Activated CD8-positive, alpha-beta memory T cell treated with anti-CD3 and anti-CD28 coated beads, Interleukin-2, amount 50 U/mL, for 24 hours (primary cell): ENCODE measurements at regions not wholly inside any gene's neighbourhood (a gene's known extent, or its start where the extent isn't known, plus 50 kb on each side); places are given as distances from the start of the nearest gene placed in this dataset.

ENCODE experiments used
- DNase-seq: peaks from one replicate; pipeline ENCODE4 v3.0.0-alpha.2; 2020; ENCODE audit errors: extremely low read depth

- no peak for DNase-seq
Observed at GRCh38 chr22:48679656-48680555, 1147.8 kb downstream of the BRD1 start.

DNA sequence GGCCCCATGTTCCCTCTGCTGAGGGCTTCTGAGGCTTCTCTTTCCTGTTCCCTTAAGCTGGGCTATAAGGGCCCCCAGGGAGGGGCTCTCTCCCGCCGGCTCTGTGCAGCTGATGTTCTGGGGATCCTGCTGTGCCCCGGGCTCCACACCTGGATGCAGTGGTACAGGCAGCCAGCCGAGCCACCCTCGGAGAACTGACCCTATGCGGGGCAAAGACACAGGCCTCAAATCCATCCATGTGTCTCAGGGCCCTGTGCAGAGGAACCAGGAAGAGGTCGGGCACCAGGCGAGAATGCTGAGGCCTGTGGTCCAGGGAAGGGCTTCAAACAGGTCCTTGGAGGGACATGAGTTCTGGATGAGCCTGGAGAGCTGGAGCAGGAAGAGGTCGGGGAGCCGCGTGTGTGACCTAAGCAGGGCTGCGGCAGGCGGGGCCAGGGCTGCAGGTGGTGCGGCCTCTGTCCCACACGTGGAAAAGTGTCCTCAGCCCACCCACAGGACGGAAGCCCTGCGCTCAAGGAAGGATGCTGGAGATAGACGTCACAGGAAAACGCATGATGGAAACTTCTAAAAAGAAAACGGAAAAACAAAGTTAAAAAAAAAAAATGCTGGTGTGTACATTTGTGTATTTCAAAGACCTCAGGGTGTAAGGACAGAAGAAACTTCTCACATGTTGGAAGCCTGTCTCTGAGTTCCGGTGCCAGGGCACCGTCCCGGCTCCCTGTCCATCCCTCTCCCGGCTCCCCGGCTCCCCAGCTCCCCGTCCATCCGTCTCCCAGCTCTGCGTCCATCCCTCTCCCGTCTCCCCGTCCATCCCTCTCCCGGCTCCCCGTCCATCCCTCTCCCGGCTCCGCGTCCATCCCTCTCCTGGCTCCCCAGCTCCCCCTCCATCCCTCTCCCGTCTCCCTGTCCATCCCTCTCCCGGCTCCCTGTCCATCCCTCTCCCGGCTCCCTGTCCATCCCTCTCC, 1149.2 kb downstream of the BRD1 start:
- no peak for DNase-seq

- DNase-seq = no peak
Observed at GRCh38 chr22:48677621-48678020, 1150.1 kb downstream of the BRD1 start.

- DNase-seq = no peak
Observed at GRCh38 chr22:48677168-48677520, 1150.5 kb downstream of the BRD1 start.

DNA sequence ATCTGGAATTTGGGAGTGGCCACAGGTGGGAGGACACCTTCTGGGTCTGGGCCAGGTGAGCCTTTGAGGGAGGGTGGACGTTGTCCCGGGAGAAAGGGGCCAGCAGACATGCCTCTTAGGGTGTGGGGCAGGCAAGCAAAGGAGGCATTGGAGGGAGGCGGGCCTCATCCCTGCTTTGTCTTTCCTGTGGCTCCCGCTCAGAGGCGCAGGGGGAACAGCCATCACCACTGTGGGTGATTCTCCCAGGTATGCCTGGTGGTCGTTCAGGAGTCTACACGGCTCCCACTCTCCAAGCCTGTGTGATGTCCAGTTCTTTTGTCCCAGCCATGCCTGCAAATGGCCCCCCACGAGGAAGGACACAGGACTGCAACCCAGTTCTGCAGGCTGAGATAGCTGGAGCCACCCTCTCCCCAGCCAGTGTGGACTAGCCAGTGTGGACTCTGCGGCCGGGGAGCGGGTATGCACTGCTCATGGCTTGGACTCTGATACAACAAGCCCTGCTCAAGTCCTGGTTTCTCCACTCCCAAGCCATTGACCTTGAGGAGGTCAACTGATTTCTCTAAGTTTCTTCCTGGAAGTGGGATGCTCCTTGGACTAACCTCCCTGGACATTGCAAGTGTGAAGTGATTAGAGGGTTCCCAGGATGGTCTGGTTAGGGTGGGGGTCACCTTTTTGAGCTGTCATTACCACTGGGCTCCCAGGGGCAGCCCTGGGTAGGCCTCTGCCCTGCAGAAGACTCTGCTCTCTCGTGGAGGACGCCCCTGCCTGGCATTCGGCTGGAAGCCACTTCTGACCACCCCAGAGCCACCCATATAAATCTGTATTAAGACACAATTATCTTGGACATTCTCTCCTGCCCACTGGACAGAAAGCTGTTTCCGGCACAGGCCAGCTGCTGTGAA, 1151.2 kb downstream of the BRD1 start:
- DNase-seq = no peak

GRCh38 chr22:48675830-48676145, 1151.9 kb downstream of the BRD1 start:
- no peak for DNase-seq

- no peak for DNase-seq
Observed at GRCh38 chr22:48675141-48675829, 1152.4 kb downstream of the BRD1 start.

GRCh38 chr22:48673806-48674500, 1153.7 kb downstream of the BRD1 start:
- no peak for DNase-seq

- no peak for DNase-seq
Observed at GRCh38 chr22:48672387-48672786, 1155.3 kb downstream of the BRD1 start.

GRCh38 chr22:48670731-48671130, 1156.9 kb downstream of the BRD1 start:
- DNase-seq = no peak

DNA sequence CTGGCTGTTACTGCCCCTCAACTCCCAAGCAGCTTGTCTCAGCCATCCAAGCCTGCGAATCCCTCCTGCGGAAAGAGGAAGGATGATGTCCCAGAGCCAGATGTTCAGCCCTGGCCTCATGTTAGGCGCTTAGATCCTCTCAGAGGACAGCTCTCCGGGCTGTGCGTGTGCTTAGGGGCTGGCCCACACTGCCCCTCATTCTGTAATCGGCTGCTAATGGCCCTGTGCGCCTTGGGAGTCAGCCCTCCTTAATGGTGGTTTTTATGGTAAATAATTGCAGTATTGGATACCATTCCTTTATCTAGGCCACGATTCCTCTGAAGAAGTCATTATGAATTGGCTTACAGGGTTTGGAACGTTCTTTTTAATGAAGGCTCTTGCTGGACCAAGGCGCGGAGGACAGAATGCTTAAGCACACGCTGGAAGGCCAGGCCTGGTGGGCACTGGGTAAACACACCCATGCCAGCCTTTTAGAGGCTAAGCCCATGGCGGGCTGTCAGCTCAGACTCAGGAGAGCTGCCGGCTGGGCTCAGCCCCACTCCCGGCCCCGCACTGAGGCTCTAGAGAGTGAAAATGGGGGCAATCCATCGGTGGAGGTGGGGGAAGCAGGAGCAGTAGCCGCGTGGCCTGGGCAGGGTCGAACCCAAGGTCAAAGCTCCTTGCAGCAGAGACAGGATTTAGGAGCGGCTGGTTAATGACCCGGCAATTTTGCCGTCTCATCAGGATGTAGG, 1157.5 kb downstream of the BRD1 start:
- DNase-seq = no peak

GRCh38 chr22:48669226-48669625, 1158.4 kb downstream of the BRD1 start:
- no peak for DNase-seq

GRCh38 chr22:48667289-48667688, 1160.4 kb downstream of the BRD1 start:
- no peak for DNase-seq

- no peak for DNase-seq
Observed at GRCh38 chr22:48666620-48667019, 1161.1 kb downstream of the BRD1 start.

- no peak for DNase-seq
Observed at GRCh38 chr22:48665311-48665995, 1162.2 kb downstream of the BRD1 start.

DNA sequence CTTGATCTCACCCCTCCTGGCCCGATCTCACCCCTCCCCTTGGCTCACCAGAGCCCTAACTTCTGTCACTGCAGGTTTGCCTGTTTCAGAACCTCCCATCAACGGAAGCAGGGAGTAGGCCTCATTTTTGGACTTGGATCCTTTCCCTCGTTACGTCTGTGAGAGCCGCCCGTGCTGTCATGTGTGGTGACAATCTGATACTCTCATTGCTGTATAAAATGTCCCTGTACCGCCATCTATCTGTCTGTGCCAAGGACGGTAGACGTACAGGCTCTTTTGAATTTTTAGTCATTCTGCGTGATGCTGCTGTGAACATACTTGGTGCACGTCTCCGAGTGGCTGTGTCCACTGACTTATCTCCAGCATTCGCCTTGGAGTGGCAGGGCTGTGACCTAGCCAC, 1163.1 kb downstream of the BRD1 start:
- no peak for DNase-seq

DNA sequence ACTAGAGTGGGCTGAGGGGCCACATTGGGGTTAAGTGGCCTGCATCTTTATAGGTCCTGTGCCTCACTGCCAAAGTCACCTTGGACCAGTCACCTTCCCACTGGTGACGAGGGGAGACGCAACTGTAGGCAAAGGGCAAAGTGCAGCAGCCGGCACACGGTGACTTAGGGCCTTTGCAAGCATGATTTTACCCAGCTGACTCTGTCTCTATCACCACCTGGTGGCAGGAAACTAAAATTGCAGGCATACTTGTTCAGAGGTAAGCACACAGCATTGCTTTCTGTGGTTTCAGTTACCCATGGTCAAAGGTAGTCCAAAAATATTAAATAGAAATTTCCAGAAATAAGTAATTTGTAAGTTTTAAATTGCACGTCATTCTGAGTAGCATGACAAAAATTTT, 1164.4 kb downstream of the BRD1 start:
- DNase-seq = no peak

GRCh38 chr22:48662476-48663135, 1165.1 kb downstream of the BRD1 start:
- no peak for DNase-seq

DNA sequence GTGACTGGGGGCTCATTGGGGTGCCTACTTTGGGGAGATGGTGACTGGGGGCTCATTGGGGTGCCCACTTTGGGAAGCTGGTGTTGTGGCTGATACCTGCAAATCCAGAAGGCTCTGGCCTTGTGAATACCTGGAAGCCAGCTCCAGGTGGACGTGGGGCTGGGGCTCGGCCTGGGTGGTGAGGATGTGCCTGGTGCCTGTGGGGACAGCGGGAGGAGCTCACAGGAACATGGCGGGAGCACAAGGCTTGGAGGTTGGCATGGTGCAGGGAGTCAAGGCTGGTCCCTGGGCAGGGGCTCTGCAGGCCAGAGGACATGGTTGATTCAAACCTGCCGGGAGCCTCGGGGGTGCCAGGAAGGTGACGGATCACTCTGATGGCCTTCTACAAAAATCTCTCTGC, 1165.7 kb downstream of the BRD1 start:
- DNase-seq = no peak
